ENCODE measurements at regions not wholly inside any gene's neighbourhood (a gene's known extent, or its start where the extent isn't known, plus 50 kb on each side); places are given as distances from the start of the nearest gene placed in this dataset.

DNA sequence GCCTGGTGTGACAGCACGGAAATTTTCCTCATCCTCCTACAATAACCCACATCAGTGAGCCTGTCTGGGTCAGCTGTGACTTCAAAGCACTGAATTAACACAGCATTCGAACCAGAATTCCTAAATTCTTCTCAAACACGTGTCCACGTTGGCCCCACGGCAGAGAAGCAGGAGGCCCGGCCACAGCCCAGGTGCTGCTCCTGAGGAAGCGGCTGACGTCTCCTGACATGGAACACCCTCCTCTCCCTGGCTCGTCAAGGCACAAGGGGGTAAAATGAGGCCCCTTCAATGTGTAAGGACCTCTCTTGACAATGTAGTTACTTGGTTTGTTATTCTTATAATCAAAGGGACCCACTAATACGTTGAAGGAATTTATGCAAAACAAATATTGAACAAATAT is 156.3 kb upstream of the GSC start:
- no peak for DNase-seq
- Histone ChIP-seq H3K36me3 (ENCODE audit: low read depth, missing control alignments) (no peaks in the 10 kb centered on the region), H3K27ac (no peak overlapping the region), H3K4me3 (no peak overlapping the region), H3K27me3 (no peaks in the 10 kb centered on the region), H3K9me3 (no peaks in the 10 kb centered on the region), H3K4me1 (no peaks in the 10 kb centered on the region)
- 80 to 88% methylated on average over 10 of the region's 10 CpGs for WGBS, 2 donors
- intact Hi-C loops (cut with DNase I; ENCODE audit: low total_unique reads), result no loop called here
- no peak for TF ChIP-seq POLR2A (IDR thresholded peaks at IDR 0.05)
- TF ChIP-seq, protein P1, sequence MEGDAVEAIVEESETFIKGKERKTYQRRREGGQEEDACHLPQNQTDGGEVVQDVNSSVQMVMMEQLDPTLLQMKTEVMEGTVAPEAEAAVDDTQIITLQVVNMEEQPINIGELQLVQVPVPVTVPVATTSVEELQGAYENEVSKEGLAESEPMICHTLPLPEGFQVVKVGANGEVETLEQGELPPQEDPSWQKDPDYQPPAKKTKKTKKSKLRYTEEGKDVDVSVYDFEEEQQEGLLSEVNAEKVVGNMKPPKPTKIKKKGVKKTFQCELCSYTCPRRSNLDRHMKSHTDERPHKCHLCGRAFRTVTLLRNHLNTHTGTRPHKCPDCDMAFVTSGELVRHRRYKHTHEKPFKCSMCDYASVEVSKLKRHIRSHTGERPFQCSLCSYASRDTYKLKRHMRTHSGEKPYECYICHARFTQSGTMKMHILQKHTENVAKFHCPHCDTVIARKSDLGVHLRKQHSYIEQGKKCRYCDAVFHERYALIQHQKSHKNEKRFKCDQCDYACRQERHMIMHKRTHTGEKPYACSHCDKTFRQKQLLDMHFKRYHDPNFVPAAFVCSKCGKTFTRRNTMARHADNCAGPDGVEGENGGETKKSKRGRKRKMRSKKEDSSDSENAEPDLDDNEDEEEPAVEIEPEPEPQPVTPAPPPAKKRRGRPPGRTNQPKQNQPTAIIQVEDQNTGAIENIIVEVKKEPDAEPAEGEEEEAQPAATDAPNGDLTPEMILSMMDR (IDR thresholded peaks at IDR 0.05), result no peak

DNA sequence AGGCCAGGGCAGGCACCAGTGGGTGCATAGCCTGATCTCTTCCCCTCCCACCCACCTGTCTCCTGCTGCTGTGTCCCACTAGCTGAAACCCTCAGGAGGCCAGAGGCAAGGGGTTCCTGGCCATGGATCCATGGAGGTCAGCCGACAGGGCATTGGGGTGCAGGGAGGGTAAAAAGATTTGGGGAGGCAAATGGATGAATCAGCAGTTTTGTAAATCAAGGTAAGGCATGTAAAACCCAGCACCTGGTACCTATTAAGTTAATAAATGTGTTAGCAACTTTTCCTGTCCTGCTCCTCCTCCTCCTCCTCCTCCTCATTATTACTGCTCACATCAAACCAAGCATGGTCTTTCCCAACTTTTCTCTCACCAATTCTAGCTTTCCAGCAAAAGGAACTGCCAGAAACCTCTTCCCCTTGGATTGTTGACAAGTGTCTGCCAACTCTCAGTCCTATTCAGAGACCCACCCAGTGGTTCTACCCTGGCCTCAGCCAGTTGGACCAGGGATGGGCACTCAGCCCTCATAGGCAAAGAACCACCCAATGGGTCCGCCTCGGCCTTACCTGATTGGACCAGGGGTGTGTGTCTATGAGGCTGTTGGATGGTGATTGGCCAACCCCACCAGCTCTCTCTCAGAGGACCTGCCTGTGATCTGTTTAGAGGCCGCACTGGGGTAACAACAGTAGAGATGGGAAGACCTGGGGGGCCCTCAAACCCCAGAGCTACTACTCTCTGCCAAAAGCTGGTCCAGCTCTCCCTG is 155.7 kb upstream of the GSC start:
- Histone ChIP-seq H3K4me1 (no peaks in the 10 kb centered on the region), H3K36me3 (ENCODE audit: low read depth, missing control alignments) (no peaks in the 10 kb centered on the region), H3K27ac (no peak overlapping the region), H3K4me3 (no peak overlapping the region), H3K27me3 (no peaks in the 10 kb centered on the region), H3K9me3 (no peaks in the 10 kb centered on the region)
- peak; percentile 32 for DNase-seq
- intact Hi-C loops (cut with DNase I; ENCODE audit: low total_unique reads), result no loop called here
- WGBS, 2 donors, result 96 to 97% methylated on average over 4 of the region's 4 CpGs
- TF ChIP-seq, protein P1 (IDR thresholded peaks at IDR 0.05), result no peak
- no peak for TF ChIP-seq POLR2A (IDR thresholded peaks at IDR 0.05)

DNA sequence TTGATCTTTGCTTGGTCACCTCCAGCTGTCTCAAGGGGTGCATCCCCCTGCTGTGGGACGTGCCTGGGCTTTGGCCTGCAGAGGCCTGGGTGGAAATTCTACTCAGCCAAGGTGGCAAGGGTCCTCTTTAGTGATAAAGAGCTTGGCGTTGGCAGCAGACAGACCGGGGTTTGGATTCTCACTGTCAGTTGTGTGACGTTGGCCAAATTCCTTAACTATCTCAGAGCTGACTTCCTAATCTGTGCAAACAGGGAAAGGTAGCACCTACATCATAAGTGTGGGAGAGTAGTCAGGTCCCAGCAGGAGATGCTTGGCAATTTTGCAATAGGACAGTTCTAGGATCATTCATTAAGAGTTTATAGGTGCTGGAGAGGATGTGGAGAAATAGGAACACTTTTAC is 154.3 kb upstream of the GSC start:
- Histone ChIP-seq H3K27me3 (no peaks in the 10 kb centered on the region), H3K9me3 (no peaks in the 10 kb centered on the region), H3K4me1 (no peaks in the 10 kb centered on the region), H3K4me3 (no peak overlapping the region), H3K27ac (no peak overlapping the region), H3K36me3 (ENCODE audit: low read depth, missing control alignments) (no peaks in the 10 kb centered on the region)
- WGBS, 2 donors, result 51 to 88% methylated on average over 4 of the region's 4 CpGs
- no peak for DNase-seq
- intact Hi-C loops (cut with DNase I; ENCODE audit: low total_unique reads), result no loop called here
- no peak for TF ChIP-seq POLR2A (IDR thresholded peaks at IDR 0.05)
- TF ChIP-seq, protein P1 (IDR thresholded peaks at IDR 0.05), result no peak

DNA sequence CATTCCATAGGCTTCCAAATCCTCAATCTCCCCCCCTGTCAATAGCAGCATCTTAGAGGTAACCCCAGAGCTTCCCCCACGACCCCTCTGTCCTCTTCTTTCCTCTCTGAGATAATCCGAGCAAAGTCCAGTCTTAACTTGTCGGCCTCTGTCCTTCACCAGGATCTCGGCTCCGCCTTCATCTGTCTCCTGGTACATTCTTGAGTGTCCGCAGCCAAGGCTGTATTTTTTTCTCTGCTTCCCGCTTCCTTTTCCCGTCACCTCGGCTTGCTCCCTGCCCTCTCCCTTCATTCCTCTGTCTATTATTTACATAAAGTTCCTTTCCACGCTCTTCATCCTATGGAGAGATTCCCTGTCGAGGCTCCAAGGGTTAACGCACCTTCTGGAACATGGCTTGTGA is 153.9 kb upstream of the GSC start:
- WGBS, 2 donors, result 43 to 64% methylated on average over 12 of the region's 12 CpGs
- Histone ChIP-seq H3K4me1 (no peaks in the 10 kb centered on the region), H3K36me3 (ENCODE audit: low read depth, missing control alignments) (no peaks in the 10 kb centered on the region), H3K4me3 (no peak overlapping the region), H3K27ac (no peak overlapping the region), H3K9me3 (no peaks in the 10 kb centered on the region), H3K27me3 (no peaks in the 10 kb centered on the region)
- DNase-seq, result no peak
- intact Hi-C loops (cut with DNase I; ENCODE audit: low total_unique reads), result no loop called here
- TF ChIP-seq POLR2A (IDR thresholded peaks at IDR 0.05), result no peak
- TF ChIP-seq, protein P1 (IDR thresholded peaks at IDR 0.05), result no peak
